Mucosa of gallbladder (tissue), 1 donor: ENCODE measurements at regions not wholly inside any gene's neighbourhood (a gene's known extent, or its start where the extent isn't known, plus 50 kb on each side); places are given as distances from the start of the nearest gene placed in this dataset.
A peak's percentile ranks its signal among the peaks of the same experiment; 100 is the strongest.

Experiments
- DNase-seq: peaks from one replicate; pipeline ENCODE4 v3.0.0-alpha.2; 2020; ENCODE audit warnings: low spot score
- donor health status: DM: no; HTN: no; CAD: no.

GRCh38 chr6:1482381-1483166, 93.2 kb downstream of the FOXF2 start:
- DNase-seq = no peak

GRCh38 chr6:1485678-1486077, 96.3 kb downstream of the FOXF2 start:
- no peak for DNase-seq

GRCh38 chr6:1486387-1486786, 97.0 kb downstream of the FOXF2 start:
- DNase-seq = no peak

GRCh38 chr6:1487239-1487638, 97.9 kb downstream of the FOXF2 start:
- no peak for DNase-seq

GRCh38 chr6:1491025-1491424, 101.6 kb downstream of the FOXF2 start:
- no peak for DNase-seq

GRCh38 chr6:1491591-1492319, 102.4 kb downstream of the FOXF2 start:
- no peak for DNase-seq

- no peak for DNase-seq
These were observed 105.3 kb downstream of the FOXF2 start for GRCh38 chr6:1494671-1495070.

GRCh38 chr6:1495344-1495743, 106.0 kb downstream of the FOXF2 start:
- no peak for DNase-seq

GRCh38 chr6:1496092-1496491, 106.7 kb downstream of the FOXF2 start:
- no peak for DNase-seq

GRCh38 chr6:1496836-1497760, 107.7 kb downstream of the FOXF2 start:
- DNase-seq = peak; percentile 56

- DNase-seq = no peak
These were observed 108.4 kb downstream of the FOXF2 start for GRCh38 chr6:1497761-1498105.

GRCh38 chr6:1498491-1499113, 109.2 kb downstream of the FOXF2 start:
- DNase-seq = no peak

GRCh38 chr6:1499777-1500176, 109.9 kb upstream of the FOXC1 start:
- DNase-seq = no peak

- DNase-seq = no peak
These were observed 108.8 kb upstream of the FOXC1 start for GRCh38 chr6:1500913-1501312.

- no peak for DNase-seq
These were observed 107.7 kb upstream of the FOXC1 start for GRCh38 chr6:1502041-1502440.

GRCh38 chr6:1503811-1504210, 105.9 kb upstream of the FOXC1 start:
- no peak for DNase-seq

- DNase-seq = no peak
These were observed 105.2 kb upstream of the FOXC1 start for GRCh38 chr6:1504465-1504864.

GRCh38 chr6:1507251-1507650, 102.5 kb upstream of the FOXC1 start:
- no peak for DNase-seq

- DNase-seq = no peak
These were observed 100.5 kb upstream of the FOXC1 start for GRCh38 chr6:1509241-1509640.

GRCh38 chr6:1510239-1510638, 99.5 kb upstream of the FOXC1 start:
- DNase-seq = no peak

GRCh38 chr6:1513215-1513780, 96.4 kb upstream of the FOXC1 start:
- no peak for DNase-seq

- no peak for DNase-seq
These were observed 95.6 kb upstream of the FOXC1 start for GRCh38 chr6:1514078-1514477.
